Fibroblast of skin of right quadriceps (primary cell): ENCODE measurements at regions not wholly inside any gene's neighbourhood (a gene's known extent, or its start where the extent isn't known, plus 50 kb on each side); places are given as distances from the start of the nearest gene placed in this dataset.

Experiments
- DNase-seq: peaks from one replicate; pipeline ENCODE4 v3.0.0-alpha.2; 2013

DNA sequence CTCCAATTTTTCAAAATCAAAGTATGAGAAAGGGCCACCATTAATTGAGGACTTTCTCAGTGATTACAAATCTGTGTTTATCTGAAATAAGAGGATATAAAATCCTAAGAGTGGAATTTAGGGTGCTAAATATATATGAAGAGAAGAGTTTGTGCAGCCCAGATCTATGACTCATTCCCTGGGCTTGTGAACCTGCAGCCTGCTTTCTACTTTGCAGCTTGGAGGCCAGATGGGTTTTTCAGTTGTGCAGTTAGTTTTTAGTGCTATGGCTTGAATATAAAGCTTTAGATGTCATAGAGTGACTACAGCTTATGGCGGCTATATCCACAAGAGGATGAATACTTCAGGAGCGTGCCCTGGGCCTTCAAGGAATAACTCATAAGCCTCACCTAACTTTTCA, 1391.1 kb downstream of the FSTL5 start:
- peak; percentile 3 for DNase-seq

DNA sequence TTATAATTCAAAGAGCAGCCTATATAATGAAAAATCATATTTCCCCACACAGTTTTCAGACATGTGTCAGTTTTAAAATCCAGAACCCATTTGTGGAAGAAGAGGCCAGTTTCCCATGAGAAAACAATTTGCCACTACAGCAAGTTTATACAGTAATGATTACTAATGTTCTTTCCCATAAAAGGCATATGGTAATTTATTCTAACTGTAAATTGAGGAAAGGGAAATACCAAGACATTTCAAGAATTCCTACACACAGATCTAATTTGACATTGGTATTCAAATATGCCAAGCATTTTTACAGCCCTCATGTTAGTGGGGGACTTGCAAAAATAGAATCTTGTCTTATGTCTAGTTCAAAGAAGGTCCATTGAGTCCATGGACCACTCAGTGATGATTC, 1368.6 kb downstream of the FSTL5 start:
- DNase-seq = peak; percentile 61

DNA sequence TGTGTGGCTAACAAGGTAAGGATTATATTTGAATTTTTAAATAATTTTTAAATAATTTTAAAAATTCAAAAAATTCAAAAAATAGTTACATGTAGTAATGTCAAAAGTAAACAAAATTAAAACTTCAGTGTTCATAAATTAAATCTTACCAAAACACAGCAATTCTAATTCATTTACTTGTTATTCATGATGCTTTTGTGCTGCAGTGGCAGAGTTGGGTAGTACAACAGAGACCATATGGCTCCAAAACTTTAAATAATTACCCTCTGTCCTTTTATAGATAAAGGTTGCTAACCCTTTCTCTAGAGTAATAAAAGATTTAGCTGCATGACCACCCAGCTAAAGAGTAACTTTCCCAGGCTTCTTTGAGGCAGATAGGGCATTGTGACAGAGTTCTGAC, 1355.6 kb downstream of the FSTL5 start:
- no peak for DNase-seq

DNA sequence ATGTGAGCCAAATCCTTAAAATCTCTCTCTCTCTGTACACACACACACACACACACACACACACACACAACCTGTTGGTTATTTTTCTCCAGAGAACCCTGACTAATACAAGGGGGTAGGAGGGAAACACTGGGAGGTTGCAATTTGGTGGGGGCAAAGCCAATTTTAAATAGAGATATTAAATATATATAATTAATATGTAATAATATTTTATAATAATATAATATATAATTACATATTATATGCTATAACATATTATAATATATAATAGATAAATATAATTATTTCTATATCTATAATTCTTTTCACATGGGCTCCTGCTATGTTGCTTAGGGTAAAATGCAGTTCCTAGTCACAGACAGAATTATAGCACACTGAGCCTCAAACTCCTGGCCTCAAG, 1354.2 kb downstream of the FSTL5 start:
- DNase-seq = no peak

DNA sequence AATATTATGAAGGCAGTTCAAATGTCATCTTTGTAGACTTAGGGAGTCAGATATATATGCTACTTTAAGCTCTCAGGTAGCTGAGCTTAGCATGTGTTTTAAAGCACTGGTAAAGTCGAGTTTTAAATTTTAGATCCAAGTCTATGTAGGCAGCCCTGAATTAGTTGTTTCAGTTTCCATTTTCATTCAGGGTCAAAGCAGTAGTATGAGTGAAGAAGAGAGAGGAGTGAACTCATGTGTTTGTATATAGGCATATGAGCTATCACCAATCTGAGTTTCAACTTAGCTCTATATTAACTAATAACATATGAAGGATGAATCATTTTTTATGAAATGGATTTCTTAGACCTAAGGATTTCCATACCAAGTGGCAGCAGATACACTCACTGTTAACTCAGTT, 1353.4 kb downstream of the FSTL5 start:
- DNase-seq = no peak

DNA sequence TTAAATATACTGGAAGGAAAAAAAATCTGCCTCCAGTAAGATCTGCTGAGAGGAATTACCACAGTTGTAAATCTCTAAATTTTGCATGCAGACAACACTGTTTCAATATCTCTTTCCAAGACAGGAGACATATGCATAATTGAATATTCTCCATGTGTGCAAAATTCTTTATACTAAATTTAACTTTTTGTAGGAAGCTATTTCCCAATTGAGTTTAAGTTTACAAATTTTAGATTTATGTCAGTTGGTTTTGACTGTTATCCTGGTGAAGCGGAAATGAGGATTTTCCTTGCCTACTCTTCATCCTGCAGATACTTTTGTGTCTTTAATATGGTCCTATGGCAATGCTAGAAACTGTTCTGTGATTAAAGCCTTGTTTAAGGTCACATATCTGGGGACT, 1352.9 kb downstream of the FSTL5 start:
- no peak for DNase-seq

DNA sequence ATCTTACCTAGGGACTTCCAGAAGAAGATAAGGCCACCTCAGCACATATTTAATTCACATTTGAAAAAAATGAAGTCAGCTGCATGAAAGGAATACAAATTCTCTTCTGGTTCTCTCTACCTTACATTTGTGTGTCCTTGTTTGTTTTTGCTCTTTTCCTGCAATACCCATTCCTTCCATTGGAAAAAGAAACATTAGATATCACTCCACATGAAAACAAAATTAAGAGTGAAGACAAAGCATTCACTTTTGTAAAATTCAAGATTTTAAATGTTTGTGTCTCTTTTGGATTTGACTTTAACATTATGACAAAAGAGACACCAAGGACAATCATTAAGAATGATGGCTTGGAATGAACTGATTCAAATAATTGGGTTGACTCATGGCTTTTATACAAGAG, 1351.8 kb downstream of the FSTL5 start:
- DNase-seq = no peak

DNA sequence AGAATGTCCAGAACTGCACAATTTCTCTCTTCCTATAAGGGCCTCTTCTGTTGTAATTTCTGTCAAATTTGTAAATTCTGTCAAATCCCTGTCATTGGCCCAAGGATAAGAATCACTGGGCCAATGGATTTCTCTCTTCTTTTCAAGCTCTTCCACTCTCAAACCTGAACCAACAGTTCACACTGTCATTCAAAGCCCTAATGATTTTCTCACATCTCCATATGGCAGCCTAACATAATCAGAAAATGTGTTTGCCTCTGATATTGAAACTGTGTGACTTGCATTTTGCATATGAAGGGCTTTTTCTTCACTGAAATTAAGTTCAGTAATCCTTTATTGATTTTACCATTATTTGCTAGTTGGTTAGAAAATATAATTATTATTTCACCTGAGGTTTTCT, 1349.1 kb downstream of the FSTL5 start:
- DNase-seq = no peak

DNA sequence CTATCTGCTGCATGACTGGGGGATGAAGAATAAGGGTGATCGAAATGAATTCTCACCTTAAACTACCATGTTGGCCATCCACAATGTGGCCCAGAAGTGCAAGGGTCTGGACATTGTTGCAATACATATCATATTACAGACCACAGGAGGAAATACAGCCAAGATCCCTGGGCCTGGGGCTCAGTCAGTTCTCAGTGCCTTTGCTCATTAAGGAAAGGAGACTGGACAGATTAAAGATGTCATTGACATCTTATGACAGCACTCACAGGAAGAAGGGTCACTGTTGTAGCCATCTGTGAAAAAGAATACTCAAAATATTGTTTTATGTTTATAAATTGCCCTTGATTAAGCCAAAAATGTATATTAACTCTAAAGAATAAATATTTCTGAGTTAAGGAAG, 1345.2 kb downstream of the FSTL5 start:
- DNase-seq = no peak

DNA sequence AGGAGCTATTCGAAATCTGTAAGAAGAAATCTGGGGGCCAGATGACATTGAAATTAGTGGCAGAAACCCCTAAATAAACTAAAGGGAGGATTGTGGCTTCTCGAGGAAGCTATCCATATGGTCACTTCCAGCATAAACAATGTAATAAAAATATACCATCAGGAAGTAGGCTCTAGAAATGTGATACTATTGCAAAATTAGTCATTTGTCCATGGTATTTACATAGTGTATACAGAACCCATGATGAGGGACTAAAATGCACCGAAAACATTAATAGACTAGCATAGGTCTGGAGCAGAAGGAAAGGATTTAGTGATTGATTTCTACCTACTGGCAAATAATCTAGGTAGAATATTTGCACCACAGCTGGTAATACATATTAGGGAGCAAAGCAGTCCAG, 1344.0 kb downstream of the FSTL5 start:
- DNase-seq = peak; percentile 12

DNA sequence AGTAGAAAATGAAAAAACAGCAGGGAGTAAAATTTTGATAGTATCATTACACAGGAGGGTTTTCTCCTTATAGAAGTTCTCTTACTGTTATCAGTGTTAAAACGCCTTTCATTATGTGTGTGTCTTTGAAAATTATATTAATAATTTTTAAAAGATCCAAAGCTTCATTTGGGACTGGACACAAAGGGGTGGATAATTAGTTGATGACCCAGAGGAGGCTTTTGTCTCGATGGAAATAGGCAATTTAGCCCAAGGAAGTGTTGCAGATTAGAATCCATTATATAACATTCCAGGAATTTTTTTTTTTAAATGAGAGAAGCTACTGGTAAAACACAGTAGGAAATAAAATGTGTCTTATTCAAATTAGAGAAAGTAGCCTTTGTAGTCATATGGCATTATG, 1339.3 kb downstream of the FSTL5 start:
- no peak for DNase-seq

DNA sequence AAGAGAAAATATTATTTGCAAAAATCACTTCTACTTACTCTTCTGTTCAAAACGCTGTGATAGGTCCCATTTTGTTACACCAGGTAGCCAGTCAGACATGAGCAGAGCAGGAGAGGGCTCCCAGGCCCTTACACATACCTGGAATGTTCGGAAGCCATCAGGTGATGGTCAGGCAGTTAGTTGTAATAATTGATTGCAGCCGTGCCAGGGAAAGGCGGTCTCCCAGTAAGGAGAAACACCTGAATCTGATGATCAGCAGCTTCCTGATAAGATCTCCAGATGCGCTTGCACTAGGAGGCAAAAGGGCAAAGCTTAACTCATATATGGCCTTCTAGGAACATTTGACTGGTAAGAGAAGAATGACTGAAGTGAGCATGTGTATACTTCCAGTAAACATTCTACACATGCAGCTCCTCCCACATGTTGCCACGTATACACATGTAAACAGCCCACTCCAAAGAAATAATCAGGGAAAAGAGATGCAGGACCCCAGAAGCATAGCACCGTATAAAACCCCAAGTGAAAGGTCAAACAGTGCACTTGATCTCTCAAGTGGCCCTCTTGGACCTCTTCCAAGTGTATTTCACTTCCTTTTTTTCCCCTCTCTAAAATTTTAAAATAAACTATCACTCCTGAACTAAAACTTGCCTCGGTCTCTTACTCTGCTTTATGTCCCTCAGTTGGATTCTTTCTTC, 1338.0 kb downstream of the FSTL5 start:
- no peak for DNase-seq

DNA sequence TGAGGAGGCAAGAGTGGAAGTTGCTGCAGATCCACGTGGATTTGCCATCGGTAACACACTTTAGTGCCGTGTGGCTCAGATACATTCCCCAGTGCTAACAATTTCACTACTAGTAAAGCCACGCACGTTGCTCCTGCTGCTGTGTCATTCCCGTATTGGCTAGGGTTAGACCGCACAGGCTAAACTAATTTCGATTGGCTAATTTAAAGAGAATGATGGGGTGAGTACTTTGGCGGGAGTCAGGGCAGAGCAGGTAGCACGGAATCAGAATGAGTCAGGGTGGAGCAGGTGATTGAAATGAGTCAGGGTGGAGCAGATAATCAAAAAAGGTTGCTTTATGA, 1337.5 kb downstream of the FSTL5 start:
- DNase-seq = no peak

DNA sequence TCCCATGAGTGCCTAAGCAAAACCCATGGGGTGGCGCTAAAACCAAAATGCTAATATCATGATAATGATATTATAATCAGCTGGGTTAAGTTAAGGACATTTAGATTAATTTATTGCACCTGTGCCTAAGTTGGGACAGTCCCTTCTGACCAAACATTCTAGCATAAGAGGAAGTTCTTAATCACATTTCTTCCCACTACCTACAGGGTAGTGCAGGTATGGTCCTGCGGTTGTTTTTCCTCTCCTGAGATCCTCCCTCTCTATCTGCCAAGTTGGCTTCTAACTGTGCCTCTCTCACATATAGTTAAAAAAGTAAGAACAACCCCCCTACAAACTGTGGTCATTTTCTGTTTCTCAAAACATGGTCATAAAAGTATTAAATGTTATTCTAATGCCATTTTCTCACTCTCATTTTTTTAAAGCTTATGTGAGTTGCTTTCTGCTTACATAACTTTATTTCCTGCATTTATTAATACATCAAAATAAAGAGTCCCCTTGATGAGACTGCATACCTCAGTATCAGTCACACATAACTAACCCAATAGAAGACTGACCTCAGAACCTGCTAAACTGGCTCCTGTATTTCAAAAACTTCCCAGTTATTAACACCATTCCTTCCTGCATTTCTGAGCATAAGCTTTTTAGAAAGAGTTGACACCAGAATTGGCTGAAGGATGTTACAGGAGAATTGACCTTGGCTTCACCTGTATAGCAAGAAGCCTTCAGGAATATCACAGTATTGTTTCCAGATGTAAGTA, 1332.5 kb downstream of the FSTL5 start:
- DNase-seq = no peak

DNA sequence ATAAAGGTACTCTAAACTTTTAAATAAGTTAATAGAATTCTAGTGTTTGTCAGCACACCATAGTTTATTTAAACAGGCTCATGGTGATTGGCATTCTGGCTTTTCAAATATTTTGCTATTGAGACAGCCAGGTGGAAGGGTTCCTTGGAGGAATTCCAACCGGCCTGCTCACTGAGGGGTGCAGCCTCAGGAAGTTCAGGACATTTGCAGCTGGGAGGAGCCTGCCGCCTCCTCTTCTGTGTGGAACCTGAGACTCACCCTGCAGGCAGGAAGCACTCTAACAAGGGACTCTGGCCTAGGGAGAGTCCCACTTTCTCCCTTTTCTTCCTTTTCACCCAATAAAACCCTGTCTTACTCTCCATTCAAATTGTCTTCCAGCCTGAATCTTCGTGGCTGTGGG, 1328.0 kb downstream of the FSTL5 start:
- DNase-seq = no peak

DNA sequence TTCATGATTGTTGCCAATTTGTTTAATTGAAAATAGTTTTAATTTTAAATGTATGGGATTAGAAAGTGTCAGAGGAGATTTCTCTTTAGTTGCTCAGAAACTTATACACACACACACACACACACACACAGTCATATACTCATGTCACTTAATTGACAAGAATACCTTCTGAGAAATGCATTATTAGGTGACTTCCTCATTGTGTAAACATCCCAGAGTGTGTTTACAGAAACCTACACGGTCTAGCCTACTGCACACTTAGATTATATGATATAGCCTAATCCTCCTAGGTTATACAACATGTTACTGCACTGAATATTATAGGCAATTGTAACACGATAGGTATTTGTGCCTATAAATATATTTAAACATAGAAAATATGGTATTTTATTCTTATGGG, 1327.4 kb downstream of the FSTL5 start:
- no peak for DNase-seq

DNA sequence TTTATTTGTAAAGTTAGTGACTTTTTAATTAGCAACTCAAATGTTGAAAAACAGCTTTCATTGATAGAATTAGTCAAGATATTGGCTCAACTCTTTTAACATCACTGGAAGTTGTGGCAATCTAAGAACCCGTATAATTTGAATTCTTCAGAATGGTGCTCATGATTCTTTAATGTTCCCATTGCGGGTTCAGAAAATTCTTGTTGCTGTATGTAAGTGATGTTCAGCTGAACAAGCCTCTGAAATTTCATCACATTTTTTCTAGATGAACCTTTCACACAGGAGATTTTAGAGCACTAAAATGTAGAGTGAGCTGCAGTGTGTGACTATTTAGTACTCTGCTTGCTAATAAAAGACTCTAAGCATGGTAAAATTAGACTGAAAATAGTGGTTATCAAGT, 1317.7 kb downstream of the FSTL5 start:
- DNase-seq = peak; percentile 58

DNA sequence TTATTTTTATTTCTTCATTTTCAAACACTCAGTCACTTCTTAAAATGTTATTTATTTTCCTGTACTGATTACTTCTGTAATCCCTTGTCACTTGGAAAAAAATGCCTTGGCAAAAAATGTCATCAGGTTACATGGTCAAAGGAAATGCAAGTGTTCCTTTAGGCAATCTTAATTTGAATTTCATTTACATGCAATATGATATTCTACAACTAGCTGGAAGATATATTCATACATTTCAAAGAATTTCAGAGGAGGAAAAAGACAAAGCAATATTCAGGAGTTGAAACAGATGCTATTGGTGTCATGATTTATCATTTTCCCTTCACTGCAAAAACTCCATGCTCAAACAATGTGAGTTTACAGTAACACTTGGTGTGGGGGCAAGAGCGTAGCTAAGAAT, 1316.6 kb downstream of the FSTL5 start:
- DNase-seq = no peak

DNA sequence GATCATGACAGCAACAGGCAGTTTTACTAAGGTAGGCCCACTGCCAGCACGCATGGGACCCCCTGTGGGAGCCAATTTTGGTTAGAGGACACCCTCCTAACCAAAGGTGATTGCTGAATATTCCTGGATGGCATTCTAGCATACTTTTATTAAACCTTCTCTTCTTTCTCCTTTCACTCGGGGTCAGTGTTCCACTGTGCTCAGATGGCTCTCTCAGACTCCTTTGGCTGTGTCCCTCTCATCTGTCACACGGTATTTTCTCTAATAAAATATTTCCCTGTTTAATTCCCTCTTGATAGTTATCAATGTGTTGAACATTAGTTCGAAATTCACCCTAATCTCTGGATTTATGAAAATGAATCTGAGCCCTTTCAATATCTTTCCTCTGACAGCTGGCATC, 1315.3 kb downstream of the FSTL5 start:
- no peak for DNase-seq

DNA sequence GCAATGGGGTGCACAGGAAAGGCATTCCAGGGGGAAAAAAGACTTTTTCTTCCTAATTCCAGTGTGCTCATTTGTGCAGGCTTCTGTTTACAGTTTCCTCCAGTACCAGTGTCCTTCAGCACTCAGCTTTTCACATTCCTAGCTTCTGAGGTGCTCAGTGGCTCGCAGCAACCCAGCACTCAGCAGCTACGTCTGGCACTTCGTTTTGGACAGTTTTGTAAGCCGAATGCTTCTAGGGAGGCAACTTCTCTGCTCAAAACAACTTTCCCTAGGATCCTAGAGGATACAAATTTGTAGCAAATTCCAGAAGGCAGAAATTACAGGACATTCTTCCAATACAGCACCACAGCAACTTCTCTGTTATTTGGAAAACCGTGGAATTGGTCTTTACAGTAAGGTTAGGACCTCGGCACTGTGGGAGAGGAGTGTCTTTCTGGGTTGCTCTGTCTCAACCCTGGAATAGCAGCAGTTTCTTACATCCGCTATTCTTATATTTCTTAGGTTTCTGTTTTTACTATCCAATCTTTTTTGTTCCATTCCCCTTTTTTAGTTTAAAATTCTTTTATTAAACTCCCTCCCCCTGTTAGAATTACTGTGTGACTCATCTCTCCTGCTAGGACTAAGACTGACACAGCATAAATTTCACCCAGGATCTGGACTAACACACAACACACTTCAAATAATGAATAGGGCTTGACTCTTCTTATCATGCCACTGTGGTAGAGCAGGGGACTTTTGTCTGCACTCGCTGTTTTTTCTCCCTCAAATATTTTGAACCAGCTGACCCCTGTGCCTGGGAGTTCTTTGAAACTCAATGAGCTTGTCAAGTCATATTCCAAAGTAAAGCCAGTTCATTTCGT, 1314.7 kb downstream of the FSTL5 start:
- peak; percentile 57 for DNase-seq

DNA sequence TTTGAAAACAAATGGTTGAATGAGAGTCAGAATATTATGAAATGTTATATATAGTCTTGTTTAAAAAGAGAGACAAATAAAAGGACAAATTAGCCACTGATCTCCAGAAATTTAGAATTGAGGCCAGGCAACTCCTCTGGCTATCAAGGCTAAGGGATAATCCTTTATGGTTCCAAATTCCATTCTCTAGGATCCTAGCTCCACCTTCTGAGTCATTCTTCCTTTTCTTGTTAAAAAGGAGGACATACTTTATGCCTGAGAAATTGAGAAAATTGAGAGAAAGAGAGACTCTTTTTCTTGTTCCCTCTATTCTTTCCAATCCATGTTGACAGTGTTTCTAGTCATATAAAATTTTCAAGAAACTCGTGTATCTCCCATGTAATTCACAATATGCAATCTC, 1299.5 kb downstream of the FSTL5 start:
- peak; percentile 4 for DNase-seq

DNA sequence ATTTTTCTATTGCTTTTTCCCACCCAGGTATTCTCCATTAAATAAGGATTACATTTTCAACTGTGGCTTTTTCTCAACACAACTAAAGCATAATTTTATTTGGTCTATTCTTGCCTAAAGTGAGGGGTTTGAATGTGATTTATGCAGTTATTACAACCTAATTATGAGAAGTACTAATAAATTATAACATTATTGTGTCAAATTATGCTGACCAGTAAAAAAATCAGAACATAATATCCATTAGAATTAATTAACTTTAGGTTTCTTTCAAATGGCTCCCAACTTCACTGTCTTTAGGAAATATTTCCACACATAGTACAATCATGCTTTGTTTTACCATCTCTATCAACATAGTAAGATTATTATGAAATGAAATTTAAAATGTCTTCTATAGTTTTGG, 1293.9 kb downstream of the FSTL5 start:
- DNase-seq = no peak

DNA sequence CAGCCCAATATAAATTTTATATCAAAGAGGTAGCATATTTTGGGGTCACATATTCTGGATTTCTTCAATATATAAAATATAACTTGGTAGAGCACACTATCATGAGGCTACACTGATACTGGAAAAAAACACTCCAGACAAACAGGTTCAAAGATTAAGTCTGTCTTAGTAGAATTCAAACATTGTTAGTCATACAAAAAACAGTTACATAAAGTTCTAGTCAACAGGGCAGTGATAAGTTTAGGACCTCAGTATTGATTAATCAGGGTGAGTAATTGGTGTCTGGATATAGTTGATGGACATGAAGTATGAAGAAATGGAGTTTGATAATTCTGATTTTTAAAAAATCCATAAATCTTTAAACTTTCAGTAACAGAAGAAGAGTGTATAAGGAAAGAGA, 1291.3 kb downstream of the FSTL5 start:
- no peak for DNase-seq
